IPS-NIHi7 (cell line): ENCODE measurements at regions not wholly inside any gene's neighbourhood (a gene's known extent, or its start where the extent isn't known, plus 50 kb on each side); places are given as distances from the start of the nearest gene placed in this dataset.

ENCODE experiments used
- DNase-seq: peaks from one replicate; pipeline ENCODE4 v3.0.0; 2012; ENCODE audit warnings: mixed read lengths; ENCODE audit errors: extremely low spot score

DNA sequence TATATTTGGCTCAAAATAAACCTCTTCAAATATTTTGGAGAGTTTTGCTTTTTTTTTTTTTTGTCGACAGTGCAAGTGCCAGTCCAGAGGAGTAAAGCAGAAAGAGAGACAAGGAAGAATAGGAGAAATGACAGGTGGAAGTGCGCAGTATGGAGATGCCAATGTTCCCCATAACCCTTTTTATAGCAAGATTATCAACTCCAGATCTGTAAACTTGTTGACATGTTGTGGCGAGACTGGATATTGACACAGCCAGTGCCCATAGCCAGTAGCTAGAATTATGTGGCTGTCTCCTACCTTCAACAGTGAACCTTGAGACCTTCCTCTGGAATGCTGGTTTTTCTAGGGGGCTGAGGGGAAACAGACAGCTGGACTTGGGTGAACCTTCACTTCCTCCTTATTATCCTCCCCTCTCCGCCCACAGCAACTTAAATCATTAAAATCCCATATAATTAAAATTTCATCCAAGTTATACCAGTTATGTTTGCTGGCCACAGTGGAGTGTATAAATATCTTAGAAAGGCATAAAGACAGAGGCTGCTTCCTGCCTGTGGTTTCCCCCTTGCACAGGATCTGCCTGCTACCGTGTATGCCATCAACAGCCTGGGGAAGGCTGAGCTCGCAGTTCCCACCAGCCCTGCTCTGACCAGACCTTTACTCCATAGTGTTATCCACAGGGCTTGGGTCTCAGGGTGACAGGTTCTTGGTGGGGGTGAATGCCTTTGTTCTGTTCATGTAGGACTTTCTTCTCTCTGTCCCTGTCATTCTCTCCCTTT is 112.3 kb upstream of the ANKH start:
- DNase-seq: no peak

DNA sequence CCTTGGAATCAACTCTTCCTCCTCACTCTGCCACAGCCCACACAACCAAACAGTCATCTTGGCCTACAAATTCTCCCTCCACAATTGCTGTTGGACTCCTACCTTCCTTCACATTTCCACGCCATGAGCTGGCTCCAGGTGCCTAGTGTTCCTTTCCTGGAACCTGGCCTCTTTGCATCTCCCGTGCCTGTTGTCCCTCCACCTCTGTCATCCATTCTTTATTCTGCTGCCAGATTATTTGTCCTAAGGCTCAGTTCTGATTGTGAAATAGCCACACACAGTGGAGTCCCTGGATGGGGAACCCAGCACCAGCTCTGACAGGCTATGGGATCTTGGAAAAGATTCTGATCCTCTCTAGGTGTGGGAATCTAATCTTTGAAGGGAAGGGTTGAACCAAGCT is 109.1 kb upstream of the ANKH start:
- DNase-seq: no peak

DNA sequence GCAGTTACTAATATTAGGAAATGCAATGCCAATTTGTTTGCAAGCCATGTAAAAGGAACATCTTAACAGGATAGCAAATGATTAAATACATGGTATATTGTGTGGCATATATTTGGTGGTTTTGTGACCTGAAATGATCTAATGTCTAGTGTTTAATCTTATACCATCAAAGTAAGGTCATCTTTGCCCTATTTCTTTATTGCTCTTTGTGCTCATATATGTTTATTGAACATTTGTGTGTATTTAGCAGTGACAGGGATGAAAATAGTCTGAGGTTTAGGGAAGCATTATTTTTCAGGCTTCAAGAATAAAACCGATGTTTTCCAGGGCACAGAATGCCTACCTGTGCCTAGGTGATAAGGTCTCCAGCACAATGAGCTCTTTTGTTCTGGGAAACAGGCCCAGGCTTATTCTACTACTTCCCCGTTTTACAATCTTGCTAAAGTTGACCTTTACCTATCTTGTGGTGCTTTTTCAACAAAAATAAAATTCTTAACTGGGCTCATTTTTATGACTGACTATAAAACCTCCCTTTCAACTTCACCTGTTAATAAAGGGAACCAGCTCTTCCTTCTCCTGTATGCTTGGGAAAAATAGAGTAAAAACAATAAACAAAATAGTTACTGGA is 105.6 kb upstream of the ANKH start:
- DNase-seq: no peak

DNA sequence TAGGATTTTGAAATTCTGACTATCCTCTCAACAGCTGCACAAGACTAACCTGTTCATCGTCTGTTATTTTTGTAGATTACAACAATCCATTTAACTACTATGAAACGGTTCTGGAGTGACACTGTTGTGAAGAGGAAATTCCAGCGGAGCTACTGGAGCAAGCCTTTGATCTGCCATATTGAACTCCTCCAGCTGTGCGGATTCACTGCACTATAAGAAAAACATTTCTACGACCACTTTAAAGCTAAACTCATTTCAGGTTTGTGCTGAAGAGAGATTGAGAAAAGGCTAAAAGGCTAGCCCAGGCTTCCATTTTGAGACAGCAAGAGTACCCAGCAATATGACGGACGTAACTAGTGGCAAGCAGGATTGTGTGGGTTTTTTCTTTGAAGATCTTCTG is 104.9 kb upstream of the ANKH start:
- DNase-seq: no peak

DNA sequence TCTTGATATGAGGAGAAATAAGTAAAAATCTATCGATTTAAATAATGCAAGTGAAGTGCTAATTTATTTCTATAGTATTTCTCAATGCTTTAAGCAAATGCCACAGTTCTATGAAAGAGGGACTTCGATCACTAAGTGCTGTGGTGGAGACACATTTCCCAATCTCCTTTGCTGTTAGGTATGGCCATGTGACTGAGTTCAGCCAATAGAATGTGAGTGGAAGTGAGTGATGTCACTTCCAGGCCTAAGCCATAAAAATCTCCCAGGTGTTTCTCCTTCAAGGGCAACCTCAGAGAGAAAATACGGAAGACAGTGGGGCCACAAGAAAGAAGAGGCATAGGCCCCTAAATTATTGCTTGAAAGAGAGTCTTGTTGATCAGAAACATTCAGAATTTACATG is 100.3 kb upstream of the ANKH start:
- no peak for DNase-seq

DNA sequence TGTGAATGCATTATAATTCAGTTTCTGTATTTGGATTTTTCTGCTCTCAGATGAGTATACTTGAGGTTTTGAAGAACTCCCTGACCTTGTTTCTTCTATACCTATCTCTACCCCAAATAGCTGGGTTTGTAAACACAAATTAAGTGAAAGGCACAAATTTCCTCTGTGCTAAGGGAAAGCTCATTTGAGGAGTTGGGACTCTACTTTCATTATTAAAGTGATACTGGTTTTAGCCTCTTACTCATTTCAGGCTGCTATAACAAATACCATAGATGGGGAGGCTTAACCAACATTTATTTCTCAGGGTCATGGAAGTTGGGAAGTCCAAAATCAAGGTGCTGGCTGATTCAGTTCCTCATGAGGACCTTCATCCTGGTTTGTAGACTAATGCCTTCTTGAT is 97.2 kb upstream of the ANKH start:
- no peak for DNase-seq

DNA sequence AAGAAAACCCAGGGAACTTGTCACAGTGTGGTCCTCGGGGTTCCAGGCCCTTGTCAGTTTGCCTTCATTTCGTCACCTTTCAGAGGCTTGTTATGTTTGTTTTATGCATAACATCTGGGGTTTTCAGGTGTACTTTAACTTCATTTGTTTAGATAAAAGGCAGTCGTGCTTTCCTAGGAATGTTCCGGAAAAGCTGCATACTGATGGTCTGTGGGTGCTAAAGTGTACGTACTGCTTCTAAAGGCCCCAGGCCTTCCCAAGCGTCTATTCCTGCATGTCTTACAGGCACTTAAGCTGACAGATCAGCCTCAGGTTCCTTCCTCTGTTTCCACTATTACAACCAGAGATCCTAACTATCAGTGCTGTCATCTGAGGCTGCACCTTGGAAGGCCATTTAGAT is 95.6 kb upstream of the ANKH start:
- no peak for DNase-seq

DNA sequence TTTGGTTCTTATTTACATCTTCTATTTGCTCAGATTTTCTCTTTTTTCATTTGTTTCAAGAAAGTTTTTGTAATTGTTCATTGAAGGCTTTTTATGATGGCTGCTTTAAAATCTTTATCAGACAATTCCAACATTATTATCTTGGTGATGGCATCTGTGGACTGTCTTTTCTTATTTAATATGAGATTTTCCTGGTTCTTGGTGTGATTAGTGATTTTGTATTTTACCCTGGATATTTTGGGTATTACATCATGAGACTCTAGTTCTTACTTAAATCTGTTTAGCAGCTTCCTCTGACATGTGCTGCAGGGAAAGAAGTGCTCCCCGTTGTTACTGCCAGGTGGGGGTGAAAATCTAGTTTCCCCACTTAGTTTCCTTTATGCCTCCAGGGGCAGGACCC is 94.2 kb upstream of the ANKH start:
- DNase-seq: no peak

DNA sequence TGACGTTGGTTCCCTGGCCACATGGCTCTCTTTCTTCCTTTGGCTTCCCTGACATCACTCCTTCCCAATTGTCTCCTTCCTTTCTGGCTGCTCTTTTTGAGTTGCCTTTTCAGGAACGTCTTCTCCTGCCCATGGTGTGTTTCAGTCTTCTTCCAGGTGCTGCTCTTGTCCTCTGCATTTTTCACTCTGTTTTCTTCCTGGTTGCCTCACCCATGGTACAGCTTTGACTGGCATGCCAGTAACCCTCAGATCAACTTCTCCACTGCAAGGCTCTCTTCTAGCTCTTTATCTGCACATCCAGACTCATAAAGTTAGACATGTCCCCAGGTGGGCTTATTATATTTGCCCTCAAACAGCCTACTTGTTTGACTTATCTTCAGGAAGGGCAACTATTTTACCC is 91.0 kb upstream of the ANKH start:
- no peak for DNase-seq

DNA sequence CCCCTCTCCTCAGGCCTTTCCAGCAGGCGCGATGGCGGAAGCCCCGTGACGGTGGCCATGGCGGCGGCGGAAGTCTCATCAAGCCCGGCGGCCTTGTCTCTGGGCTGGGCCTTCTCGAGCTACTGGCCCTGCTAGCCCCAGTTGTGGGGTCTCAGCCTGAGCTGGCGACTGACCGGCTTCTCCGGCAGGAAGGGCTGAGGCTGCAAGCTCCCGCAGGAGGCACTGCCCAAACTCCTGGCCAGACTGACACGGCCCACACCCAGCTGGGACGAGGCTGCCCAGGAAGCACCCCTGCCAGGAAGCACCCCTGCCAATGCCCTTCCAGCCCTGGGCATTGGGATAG is 88.5 kb upstream of the ANKH start:
- DNase-seq: no peak

DNA sequence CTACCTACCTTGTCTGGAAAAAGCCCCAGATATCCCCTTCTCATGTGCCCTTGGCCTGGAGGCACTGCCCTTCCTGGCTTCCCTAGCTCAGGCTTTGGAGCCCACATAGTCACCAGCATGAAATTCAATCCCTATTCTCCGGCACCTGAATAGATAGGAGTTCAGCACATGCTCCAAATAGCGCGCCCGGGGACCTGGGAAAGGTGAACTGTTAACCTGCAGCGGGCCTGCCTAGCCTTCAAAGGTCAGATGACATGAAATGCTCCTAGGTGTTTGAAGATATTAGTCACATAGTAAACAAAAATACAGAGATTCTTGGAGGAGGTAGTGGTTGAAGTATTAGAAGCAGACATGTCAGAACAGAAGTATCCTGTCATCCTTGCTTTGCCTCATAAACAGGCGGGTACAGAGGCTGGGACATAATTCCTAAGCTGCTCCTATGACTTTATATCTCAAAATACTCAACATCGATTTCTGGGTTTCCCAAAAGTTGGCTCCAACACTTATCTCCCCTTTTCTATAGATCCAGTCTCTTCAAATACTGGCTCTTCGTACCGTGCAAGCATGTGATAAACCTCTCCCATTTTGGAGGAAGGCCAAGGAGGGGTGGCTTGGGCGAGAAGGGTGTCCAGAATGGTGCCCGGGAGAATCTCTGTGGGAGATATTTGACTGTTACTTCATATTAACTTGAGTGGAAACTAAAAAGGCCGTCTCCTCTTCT is 88.0 kb upstream of the ANKH start:
- DNase-seq: no peak

DNA sequence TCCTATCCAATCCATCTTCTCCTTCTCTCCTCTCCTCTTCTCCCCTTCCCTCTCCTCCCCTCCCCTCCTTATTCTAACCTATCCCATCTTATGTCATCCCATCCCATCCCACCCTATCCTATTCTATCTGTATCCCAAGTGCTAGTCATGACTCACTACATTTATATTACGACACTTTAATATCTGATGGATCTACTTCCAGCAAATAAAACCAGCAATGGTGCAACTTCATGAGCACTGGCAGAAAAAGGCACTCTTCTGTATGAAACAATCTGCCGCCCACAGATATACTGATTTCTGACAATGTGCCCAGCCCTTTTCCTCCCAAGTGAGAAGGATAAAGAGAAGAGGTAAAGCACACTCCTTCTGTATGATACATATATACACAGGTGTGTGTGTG is 86.6 kb upstream of the ANKH start:
- no peak for DNase-seq

DNA sequence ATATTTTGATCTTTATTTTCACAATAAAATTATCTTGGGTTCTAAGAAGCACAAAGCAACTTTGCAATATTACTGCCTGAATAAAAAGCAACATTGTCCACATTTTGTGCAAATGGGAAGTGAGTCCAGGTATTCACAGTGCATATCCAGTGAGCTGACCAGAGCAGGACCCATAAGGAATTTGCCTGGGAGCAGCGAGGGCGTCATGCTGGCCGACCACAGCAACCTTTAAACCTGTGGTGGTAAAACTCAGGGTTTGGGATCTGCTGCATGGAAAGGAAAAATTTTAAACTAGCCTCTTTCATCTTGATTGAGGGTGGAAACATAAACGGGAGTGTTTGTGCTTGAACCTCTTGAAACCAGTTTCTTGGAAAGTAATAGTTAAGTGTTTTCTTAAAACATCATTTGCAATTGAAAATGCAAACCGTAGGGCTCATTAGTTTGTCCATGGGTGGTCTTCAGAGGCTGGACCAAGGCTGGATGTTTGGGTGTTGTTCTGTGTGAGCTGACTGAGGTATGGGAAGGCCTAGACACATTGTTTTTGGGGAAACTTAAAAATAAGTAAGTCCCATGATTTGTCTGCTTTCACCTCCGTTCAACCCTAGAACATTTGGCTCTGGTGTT is 85.0 kb upstream of the ANKH start:
- DNase-seq: peak; percentile 32

DNA sequence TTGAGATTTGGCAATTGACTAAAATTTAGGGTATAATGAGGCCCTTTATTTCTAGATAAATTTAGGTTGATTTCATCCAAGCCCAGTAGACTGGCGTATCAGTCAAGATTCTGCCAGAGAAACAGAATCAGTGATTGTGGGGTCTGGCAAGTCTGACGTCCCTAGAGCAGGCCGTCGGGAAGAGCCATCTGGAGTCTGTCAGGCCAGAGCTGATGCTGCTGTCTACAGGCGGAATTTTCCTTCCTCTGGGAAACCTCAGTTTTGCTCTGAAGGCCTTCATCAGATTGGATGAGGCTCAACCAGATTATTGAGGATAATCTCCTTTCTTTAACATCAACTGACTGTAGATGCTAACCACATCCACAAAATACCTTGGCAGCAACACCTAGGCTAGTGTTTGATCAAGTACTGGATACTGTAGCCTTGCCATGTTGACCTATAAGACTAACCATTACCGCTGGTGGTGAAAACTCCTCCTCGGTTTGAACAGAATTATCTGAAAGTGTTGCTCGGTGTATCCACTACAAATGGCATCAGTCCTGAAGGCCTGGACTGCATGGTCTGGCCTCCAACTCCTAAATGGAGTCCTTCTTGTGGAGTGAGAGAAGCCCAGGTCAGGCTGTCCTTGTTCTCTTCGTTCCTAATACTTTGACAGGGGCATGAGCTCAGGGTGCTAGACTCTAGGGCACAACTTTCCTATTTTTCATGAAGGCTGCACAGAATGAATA is 83.2 kb upstream of the ANKH start:
- DNase-seq: no peak

DNA sequence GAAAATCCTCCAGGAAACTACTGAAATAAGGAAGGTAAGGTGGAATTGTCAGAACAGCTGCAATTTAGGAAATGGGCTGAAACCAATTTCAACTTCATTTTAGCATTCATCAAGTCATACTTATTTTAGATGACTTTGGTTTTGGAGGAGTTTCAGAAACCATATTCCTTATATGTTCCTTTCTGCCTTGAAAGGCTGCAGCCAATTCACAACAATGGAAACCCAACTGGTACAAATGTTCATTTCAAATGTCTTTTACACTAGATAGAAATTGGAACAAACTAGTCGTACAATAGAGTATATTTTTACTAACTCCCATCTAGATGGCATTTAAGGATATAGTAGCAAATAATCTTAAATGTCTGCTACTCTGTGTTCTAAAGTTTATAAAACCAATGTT is 82.6 kb upstream of the ANKH start:
- no peak for DNase-seq

DNA sequence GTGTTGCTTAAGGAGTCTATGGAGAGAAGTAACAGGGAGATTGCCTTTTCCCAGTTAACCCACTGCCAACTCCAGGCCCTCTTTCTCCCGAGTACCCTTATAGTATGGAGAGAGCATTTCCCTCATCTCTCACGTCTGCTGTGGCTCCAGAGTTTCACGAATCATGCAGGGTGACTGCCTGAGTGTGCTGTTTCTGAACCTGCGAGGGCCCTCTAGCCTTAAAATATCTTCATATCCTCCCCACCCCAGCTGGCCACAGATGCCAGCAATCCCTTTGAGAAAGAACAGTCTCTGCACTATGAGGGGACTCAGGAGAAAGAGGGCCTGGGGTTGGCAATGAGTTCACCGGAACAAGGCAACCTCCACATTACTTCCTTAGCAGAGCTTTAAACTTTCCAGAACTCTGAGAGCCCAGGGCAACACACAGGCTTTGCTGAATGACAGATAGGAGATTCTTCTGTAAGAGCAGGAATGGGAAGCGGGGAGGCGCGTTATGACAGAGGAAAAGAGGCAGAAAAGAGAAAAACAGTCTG is 81.6 kb upstream of the ANKH start:
- peak; percentile 11 for DNase-seq

DNA sequence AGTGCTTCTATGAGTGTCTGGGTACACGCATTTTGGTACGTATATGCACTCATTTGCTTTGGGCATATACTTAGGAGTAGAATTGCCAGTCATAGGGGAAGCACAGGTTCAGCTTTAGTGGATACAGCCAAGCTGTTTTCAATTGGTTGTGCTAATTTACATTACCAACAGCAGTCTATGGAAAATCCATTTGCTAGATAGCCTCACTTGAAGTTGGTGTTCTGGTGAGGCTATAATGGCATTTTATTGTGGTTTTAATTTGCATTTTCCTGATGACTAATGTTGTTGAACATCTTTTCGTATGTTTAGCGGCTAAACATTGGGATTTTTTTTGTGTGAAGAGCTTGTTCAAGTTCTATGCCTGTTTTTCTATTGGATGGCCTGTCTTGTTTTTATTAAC is 76.8 kb upstream of the ANKH start:
- DNase-seq: no peak

DNA sequence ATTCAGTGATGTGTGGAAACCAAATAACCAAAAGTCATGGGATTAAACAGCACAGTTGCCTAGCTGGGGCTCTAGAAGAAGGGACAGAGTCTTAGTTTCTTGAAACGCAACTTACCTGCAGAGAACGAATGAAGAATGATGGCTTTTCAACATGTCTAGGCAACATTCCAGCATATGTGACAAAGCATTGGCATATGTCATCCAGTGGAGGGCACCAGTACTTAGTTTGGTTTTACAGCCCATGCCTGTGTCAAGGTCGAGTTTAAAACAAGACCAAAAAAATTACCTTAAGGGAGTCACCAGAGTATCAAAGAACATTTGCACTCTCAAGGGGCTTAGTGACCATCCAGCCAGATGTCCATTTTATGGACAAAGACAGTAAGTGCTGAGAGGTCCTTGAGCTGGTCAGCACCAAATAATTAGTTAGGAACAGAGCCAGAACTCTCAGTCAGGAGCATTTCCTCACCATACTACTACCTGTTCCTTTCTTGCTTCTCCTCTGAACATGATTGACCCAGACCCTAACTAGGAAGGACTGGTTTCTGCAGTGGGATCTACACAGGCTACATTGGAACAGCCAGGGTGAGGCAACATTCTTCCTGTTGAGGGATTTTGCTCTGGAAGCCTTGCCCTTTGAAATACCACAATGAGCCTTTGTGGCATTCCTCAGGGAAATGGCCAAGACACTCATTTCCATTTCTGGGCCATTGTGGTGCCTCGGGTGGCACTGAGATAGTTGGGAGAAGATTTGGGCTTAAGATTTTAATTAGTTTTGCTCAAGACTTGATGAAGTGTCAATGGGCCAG is 75.4 kb upstream of the ANKH start:
- peak; percentile 62 for DNase-seq

DNA sequence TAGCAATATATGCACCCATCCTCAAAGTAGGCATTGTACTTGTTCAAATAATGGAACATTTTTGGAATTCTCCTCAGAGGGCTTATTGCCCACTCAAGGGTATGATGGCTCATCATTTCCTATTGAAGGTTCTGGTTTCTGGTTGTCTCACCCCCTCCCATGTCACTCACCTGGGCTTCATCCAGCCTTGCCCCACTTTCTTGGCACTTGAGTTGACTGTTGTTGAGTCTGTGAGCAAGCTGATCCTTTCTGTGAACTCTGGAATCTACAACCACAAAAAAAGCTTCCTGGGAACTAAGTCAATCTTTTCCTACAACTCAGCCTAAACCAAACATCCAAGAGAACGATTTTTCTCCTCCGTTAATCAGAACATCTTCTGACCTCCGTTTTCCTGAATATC is 73.9 kb upstream of the ANKH start:
- DNase-seq: no peak

DNA sequence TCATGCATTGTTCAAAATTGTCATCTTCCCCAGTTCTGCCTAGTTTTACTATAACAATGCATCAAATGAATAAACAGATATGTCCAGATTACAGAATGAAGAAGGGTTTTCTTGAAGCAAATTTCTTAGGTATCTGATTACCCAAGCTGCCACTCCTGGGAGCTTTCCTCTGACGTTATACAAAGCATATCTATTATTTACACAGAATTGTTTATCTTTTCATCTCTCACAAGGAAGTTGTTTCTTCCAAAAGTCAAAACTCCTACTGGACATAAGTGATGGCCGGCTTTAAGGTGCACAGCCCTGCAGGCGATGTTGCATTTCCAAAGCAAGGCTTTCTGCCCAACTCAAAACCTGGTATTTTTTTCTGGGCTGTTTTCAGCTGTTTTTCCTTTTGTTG is 73.4 kb upstream of the ANKH start:
- DNase-seq: no peak

DNA sequence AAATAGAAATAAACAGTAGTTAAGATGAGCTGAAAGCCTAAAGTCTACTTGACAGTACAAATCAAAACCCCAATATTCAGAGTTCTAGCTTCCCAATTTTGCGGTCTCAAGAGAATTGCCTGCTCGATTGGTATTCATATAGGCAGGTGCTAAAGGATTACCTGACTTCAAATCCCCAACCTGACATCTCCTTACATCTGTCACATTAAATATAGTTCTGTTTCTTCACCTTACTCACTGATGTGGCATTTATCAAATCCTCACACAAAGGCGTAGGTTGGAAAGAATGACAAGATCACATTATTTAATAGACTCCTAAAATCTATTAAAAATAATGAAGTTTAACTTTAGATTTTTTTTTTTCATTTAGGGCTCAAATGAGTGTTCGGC is 72.8 kb upstream of the ANKH start:
- DNase-seq: no peak
